ENCODE measurements at regions not wholly inside any gene's neighbourhood (a gene's known extent, or its start where the extent isn't known, plus 50 kb on each side); places are given as distances from the start of the nearest gene placed in this dataset.

DNA sequence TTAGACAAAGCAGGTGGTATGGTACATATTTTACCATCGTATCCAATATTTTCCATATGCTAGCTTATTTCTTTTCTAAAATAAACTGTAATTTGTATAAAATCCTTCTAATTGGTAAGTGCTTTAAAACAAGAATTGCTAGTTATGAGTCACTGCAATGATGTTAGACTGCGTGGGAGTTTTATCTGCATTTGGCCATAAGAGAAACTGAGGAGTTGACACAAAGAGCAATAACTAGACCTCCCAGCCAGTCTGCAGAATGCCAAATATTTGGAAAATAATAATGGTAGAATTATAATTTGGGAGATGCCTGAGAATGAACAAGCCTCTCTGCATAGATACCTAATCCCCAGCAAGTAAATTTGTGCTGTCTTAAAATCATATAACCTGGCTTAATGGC lies 61.7 kb upstream of the PTPRR start:
- TF ChIP-seq, protein P1, sequence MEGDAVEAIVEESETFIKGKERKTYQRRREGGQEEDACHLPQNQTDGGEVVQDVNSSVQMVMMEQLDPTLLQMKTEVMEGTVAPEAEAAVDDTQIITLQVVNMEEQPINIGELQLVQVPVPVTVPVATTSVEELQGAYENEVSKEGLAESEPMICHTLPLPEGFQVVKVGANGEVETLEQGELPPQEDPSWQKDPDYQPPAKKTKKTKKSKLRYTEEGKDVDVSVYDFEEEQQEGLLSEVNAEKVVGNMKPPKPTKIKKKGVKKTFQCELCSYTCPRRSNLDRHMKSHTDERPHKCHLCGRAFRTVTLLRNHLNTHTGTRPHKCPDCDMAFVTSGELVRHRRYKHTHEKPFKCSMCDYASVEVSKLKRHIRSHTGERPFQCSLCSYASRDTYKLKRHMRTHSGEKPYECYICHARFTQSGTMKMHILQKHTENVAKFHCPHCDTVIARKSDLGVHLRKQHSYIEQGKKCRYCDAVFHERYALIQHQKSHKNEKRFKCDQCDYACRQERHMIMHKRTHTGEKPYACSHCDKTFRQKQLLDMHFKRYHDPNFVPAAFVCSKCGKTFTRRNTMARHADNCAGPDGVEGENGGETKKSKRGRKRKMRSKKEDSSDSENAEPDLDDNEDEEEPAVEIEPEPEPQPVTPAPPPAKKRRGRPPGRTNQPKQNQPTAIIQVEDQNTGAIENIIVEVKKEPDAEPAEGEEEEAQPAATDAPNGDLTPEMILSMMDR (IDR thresholded peaks at IDR 0.05) = no peak
- no peak for TF ChIP-seq POLR2A (IDR thresholded peaks at IDR 0.05)
